SK-N-MC (cell line): ENCODE measurements at regions not wholly inside any gene's neighbourhood (a gene's known extent, or its start where the extent isn't known, plus 50 kb on each side); places are given as distances from the start of the nearest gene placed in this dataset.

Experiments used
- DNase-seq: peaks from one replicate; pipeline ENCODE4 v3.0.0-alpha.2; 2011; ENCODE audit warnings: low read depth, low spot score
- H3K27ac ChIP-seq: fragments of 200-600 bp; sonication (generic); 2 replicates; pipeline ENCODE4 v1.5.1; 2016; ENCODE audit warnings: mixed run types
- H3K36me3 ChIP-seq: fragments of 200-600 bp; sonication (generic); 2 replicates; pipeline ENCODE4 v1.6.1; 2017; ENCODE audit warnings: antibody characterized with exemption, low read length, mixed read lengths; ENCODE audit not compliant: insufficient read depth
- H3K4me3 ChIP-seq: fragments of 200-600 bp; sonication (generic); 2 replicates; pipeline ENCODE4 v1.5.1; 2016
- H3K9ac ChIP-seq: fragments of 200-600 bp; sonication (generic); 2 replicates; pipeline ENCODE4 v1.8.0; 2017; ENCODE audit warnings: mixed run types, mixed read lengths; ENCODE audit not compliant: insufficient read length
- H3K9me3 ChIP-seq: fragments of 200-600 bp; sonication (generic); 2 replicates; pipeline ENCODE4 v1.6.1; 2017; ENCODE audit warnings: low read depth, mild to moderate bottlenecking, antibody characterized with exemption, low read length, moderate library complexity, mixed read lengths
- EZH2 ChIP-seq: fragments of 200-600 bp; sonication (generic); IDR thresholded peaks from one replicate; pipeline ENCODE4 v1.6.1; 2017; ENCODE audit warnings: antibody characterized with exemption
- FOXP2 ChIP-seq: optimal IDR thresholded peaks from 2 replicates; pipeline ENCODE3; 2011; ENCODE audit warnings: mild to moderate bottlenecking, moderate library complexity; ENCODE audit not compliant: insufficient read depth; ENCODE audit errors: extremely low read length, control extremely low read depth
- POLR2AphosphoS5 ChIP-seq: IDR thresholded peaks from 2 replicates; pipeline ENCODE4 v1.6.1; 2012; ENCODE audit warnings: mild to moderate bottlenecking, low read depth, low read length, borderline replicate concordance

- Histone ChIP-seq H3K9ac (no peak overlapping the region), H3K4me3 (no peak overlapping the region), H3K9me3 (no peaks in the 10 kb centered on the region), H3K36me3 (no peaks in the 10 kb centered on the region), H3K27ac (no peak overlapping the region)
- no peak for DNase-seq
- TF ChIP-seq POLR2AphosphoS5 = no peak
- no peak for TF ChIP-seq EZH2
- TF ChIP-seq FOXP2 = no peak
Observed at GRCh38 chr12:23474438-23474976, 475.0 kb downstream of the SOX5 start.
